C4-2B (cell line): ENCODE measurements at regions not wholly inside any gene's neighbourhood (a gene's known extent, or its start where the extent isn't known, plus 50 kb on each side); places are given as distances from the start of the nearest gene placed in this dataset.

ENCODE experiments used
- H3K27ac ChIP-seq: fragments of 450-650 bp; 2 replicates; pipeline ENCODE4 v1.5.1; 2017
- ZFX ChIP-seq: fragments of 450-650 bp; IDR thresholded peaks from 2 replicates; pipeline ENCODE4 v1.6.1; 2017
- TF ChIP-seq, protein P1 (sequence below): fragments of 450-650 bp; conservative IDR thresholded peaks from 2 replicates; pipeline ENCODE4 v1.5.1; 2017; ENCODE audit warnings: mild to moderate bottlenecking

DNA sequence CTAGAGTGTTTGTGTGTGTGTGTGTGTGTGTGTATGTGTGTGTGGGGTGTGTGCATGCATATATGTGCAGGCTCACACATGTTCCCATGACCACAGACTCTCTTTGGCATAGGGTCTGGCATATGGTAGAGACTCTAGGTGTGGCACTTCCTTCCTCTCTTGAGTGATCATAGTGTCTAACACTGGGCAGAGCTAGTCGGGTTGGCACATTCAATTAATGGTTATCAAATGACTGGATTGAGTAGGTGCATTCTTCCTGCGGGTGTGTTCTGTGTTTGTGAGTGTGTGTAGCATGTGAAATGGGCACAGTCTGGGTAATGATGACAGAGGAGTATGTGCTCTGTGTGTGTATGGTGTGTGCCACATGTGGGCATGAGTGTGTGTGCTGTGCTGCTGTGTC lies 106.5 kb downstream of the EFNB1 start:
- H3K27ac ChIP-seq = no peak overlapping the region
- no peak for TF ChIP-seq ZFX
- TF ChIP-seq, protein P1, sequence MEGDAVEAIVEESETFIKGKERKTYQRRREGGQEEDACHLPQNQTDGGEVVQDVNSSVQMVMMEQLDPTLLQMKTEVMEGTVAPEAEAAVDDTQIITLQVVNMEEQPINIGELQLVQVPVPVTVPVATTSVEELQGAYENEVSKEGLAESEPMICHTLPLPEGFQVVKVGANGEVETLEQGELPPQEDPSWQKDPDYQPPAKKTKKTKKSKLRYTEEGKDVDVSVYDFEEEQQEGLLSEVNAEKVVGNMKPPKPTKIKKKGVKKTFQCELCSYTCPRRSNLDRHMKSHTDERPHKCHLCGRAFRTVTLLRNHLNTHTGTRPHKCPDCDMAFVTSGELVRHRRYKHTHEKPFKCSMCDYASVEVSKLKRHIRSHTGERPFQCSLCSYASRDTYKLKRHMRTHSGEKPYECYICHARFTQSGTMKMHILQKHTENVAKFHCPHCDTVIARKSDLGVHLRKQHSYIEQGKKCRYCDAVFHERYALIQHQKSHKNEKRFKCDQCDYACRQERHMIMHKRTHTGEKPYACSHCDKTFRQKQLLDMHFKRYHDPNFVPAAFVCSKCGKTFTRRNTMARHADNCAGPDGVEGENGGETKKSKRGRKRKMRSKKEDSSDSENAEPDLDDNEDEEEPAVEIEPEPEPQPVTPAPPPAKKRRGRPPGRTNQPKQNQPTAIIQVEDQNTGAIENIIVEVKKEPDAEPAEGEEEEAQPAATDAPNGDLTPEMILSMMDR = no peak

DNA sequence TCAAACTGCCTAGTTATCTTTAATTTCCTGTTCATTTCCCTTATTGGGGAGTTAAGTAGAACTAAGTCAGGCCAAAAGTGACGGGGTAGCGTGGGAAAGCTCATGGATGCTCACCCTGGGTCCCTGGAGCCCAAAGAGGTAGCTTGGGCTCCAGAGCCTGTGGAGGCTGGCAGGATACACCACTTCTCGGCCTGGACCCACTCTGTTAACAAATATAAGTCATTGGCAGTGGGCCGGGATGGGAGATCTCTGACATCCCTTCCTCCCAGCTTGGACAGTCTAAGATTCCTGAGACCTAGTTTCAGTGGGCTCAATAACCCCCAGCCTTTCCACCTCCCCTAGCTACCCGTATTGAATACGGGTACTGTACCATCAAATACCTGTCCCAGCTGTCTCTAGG lies 106.1 kb downstream of the EFNB1 start:
- no peak for TF ChIP-seq ZFX
- TF ChIP-seq, protein P1 = no peak
- H3K27ac ChIP-seq = no peak overlapping the region

DNA sequence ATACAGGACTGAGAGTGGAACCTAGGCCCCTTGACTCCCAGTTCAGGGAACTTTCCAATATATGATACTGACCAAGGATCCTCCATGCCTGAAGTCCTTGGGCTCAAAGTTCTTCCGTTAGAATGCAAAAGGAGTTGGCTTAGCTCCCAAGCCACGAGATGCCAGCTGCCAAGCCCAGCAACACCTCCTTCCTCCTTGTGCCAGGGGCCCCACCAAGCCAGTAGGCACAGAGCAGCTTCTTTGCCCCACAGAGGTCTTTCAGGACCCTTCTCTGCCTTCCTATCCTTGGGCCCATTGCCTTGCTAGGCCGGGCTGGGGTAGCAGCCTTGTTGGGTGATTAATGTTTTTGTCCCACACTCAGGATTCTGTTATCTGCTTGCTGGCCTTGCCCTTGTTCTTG lies 105.6 kb downstream of the EFNB1 start:
- H3K27ac ChIP-seq = no peak overlapping the region
- no peak for TF ChIP-seq ZFX
- TF ChIP-seq, protein P1 = no peak

DNA sequence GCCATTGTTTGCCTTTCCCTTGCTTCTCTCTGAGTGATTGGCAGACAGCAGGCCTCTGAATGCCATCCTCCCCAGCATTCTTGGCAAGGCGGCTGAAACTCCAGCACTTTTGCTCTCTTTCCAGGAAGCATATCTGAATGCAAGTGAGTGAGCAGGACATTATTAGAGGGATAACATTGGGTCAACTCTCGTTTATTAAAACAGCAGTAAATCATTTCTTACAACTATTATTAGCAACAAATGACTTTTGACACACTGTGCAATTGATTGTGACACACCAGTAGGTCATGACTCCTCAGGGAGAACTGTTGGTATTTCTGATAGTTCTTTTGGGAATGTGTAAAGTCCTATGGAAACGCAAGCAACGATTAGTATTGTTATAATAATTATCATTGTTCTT lies 103.8 kb downstream of the EFNB1 start:
- 0 out of 2 replicates have a peak overlapping the region, but pooled peaks have one; percentile 25 for H3K27ac ChIP-seq
- TF ChIP-seq, protein P1 = no peak
- TF ChIP-seq ZFX = no peak

DNA sequence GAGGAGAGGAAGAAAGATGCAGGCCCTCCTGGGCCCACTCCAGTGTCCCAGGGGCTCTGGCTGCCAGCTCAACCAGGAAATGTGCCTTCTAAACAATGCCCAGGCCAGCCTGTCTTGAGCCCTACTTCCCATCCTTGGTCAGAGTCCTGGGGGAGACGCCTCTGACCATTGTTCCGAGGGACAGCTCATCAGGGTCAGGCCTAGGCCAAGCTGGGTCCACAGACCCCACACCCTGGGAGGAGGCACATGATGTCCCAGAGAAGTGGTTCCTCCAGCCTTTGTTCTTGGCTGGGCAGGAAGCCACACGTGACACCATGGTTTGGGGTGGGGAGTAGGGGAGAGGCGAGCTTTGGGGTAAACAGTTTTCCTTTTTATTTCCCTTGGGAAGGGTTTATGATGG lies 102.5 kb downstream of the EFNB1 start:
- TF ChIP-seq, protein P1 = no peak
- TF ChIP-seq ZFX = no peak
- H3K27ac ChIP-seq = no peak overlapping the region

DNA sequence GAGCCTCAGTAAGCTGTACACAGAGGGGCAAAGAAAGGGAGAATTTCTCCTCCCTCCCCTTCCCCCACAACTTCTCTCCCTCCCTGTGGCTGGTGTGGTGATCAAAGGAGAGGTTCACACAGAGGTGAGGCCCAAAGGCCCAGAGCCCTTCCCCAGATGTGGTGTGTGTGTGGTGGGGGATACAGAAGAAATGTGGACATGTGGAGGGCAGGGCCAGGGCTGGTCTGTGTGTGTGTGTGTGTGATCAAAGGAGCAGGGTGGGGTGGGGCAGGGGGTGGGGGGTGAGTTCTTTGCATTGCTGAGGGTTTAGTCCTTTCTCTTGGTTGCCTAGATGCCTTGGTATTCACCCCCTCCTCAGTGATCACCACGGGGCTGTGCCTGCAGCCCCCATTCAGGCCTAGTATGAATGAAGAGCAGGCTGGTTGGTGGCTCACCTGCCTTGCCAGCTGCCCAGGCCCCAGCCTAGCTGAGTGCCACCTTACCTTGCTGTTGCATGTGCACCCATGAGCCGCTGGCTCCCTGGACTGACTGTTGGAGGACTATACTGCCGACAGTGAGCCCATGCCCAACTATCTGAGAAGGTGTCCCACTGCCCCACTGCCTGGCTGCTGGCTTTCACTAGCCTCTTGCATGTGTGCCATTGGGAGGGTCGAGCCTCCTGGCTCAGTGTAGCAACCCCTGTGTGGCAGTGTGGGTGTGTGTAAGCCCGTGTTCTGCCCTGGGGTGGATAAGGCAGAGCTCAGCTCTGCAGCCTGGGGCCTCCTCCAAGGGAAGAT lies 101.9 kb downstream of the EFNB1 start:
- no peak for TF ChIP-seq ZFX
- H3K27ac ChIP-seq = no peak overlapping the region

DNA sequence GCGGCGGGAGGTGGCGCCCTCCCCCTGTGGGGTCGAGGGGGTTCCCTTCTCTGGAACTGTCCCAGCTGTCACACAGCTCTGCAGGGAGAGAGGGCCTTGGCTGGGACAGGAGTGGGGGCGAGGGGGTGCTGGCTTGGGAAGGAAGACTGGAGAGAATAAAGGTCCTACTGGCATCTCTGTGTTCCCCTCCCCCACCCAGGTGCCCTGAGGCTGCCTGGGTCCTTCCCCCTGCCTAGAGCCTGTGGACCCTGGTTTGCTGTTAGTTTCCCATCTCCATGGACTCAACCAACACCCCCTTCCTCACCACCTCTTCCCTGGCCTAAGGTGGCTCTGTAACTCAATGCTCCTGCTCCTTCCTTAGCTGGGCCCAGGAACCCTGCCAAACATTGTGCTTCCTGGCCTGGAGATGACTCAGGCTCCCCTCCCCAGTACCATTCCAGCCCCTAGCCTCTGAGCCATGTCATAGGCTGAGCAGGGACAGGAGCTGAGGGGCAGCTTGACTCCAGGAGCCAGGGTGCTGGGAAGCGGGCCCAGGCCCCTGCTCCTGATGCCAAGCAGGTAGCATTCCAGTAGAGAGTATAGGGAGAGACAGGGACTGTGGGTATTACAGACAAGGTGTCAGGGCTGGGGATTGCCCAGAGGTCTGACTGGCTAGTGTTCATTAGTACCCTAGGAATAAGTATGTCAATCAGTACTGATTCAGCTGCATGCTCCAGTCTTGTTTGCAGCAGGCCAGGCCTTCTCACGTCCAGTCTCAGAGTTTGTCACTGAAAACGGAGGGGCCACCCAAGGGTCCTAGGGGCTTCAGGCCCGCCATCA lies 100.7 kb downstream of the EFNB1 start:
- TF ChIP-seq, protein P1 = no peak
- H3K27ac ChIP-seq = peak overlapping the region; percentile 16; the same call in 1 of the 2 replicates
